HepG2 (cell line): ENCODE measurements at regions not wholly inside any gene's neighbourhood (a gene's known extent, or its start where the extent isn't known, plus 50 kb on each side); places are given as distances from the start of the nearest gene placed in this dataset.

Source experiments
- ATAC-seq: fragments of 200-7000 bp; cut with Tn5 transposase; 3 replicates; pipeline ENCODE4 v1.9.1; 2020; ENCODE audit warnings: mild to moderate bottlenecking, moderate library complexity
- BruUV-seq: library from RNA; stranded (reverse); fragments of 400-500 nt; replicated peaks from 2 replicates; lab custom pipeline; 2021; lab: Mats Ljungman, UMichigan
- CTCF ChIA-PET: fragments of 300-600 bp; formaldehyde crosslinking; extraction: SDS; loops from one replicate; lab custom pipeline; 2021; ENCODE audit warnings: low total read pairs, inconsistent platforms, low intra/inter-chr PET ratio; lab: Yijun Ruan, JAX
- POLR2A ChIA-PET: fragments of 350-600 bp; sonication (Branson Sonifier 250); formaldehyde crosslinking; loops from one replicate; lab custom pipeline; 2020; ENCODE audit warnings: antibody characterized with exemption, inconsistent platforms; lab: Yijun Ruan, JAX
- DNase-seq: peaks from one replicate; pipeline ENCODE4 v3.0.0-alpha.2; 2015; ENCODE audit warnings: low spot score
- FAIRE-seq: peaks from 3 replicates; lab custom pipeline; 2011; peaks lifted over from hg19 to GRCh38; lab: Jason Lieb, UNC
- H2AFZ ChIP-seq: one replicate; pipeline ENCODE4 v1.6.1; 2011; ENCODE audit warnings: low read length, inconsistent platforms
- H3K27ac ChIP-seq: fragments of 300-600 bp; 3 replicates; pipeline ENCODE4 v1.8.0; 2011; ENCODE audit warnings: mixed run types, mild to moderate bottlenecking, mixed read lengths, low read length, inconsistent platforms; ENCODE audit not compliant: insufficient read depth; ENCODE audit errors: extremely low read length
- H3K27me3 ChIP-seq, 2 experiments: fragments of 200-600 bp in 1 of 2; 2 replicates in 1 of 2; 3 replicates in 1 of 2; pipeline versions ENCODE4 v1.6.0 to v1.8.0; 2011; ENCODE audit warnings: low read length in 2 of 2, mild to moderate bottlenecking in 2 of 2, moderate library complexity in 2 of 2, inconsistent platforms in 1 of 2; ENCODE audit not compliant: insufficient read depth in 2 of 2, control insufficient read depth in 1 of 2
- H3K36me3 ChIP-seq, 2 experiments: fragments of 200-600 bp in 1 of 2; replicated peaks in 1 of 2; 2 replicates in 1 of 2; 3 replicates in 1 of 2; pipeline versions ENCODE4 v1.5.1 to v1.8.0; 2011; ENCODE audit warnings: low read length in 2 of 2, inconsistent platforms in 1 of 2; ENCODE audit not compliant: insufficient read depth in 2 of 2, control insufficient read depth in 1 of 2
- H3K4me1 ChIP-seq: 2 replicates; pipeline ENCODE4 v1.5.1; 2012; ENCODE audit warnings: low read length, inconsistent platforms; ENCODE audit not compliant: insufficient read depth
- H3K4me2 ChIP-seq: 2 replicates; pipeline ENCODE4 v1.6.0; 2011; ENCODE audit warnings: low read depth, low read length, inconsistent platforms
- H3K4me3 ChIP-seq, 3 experiments: fragments of 200-600 bp in 1 of 3; sonication (generic), shearing (Covaris generic) in 1 of 3; replicated peaks in 1 of 3; 2 replicates each; pipeline ENCODE4 v1.5.1; 2011 to 2016; ENCODE audit warnings: low read length in 3 of 3, inconsistent platforms in 2 of 3, low read depth in 2 of 3, mild to moderate bottlenecking in 2 of 3, control low read depth in 1 of 3, mixed read lengths in 1 of 3; ENCODE audit not compliant: insufficient read depth in 1 of 3
- H3K79me2 ChIP-seq: one replicate; pipeline ENCODE4 v1.6.1; 2011; ENCODE audit warnings: low read length, inconsistent platforms; ENCODE audit not compliant: insufficient read depth
- H3K9ac ChIP-seq: 2 replicates; pipeline ENCODE4 v1.6.0; 2011; ENCODE audit warnings: mild to moderate bottlenecking, low read depth, low read length, inconsistent platforms; ENCODE audit not compliant: insufficient read depth
- H3K9me3 ChIP-seq: 2 replicates; pipeline ENCODE4 v1.5.1; 2012; ENCODE audit warnings: mild to moderate bottlenecking, low read length
- H4K20me1 ChIP-seq: 2 replicates; pipeline ENCODE4 v1.6.0; 2011; ENCODE audit warnings: inconsistent platforms, mild to moderate bottlenecking, low read length, moderate library complexity; ENCODE audit not compliant: insufficient read depth
- FOXC1 ChIP-seq: sonication (generic); formaldehyde crosslinking; IDR thresholded peaks from 2 replicates; pipeline ENCODE4 v1.8.0; 2022; ENCODE audit warnings: mild to moderate bottlenecking, missing genetic modification reagents, borderline replicate concordance
- RFXAP ChIP-seq: sonication (generic); formaldehyde crosslinking; IDR thresholded peaks from 2 replicates; pipeline ENCODE4 v1.4.0; 2020; ENCODE audit warnings: missing genetic modification reagents, borderline replicate concordance
- ZHX2 ChIP-seq, 2 experiments: sonication (generic) in 1 of 2; formaldehyde crosslinking in 1 of 2; IDR thresholded peaks; 2 replicates each; pipeline versions ENCODE4 v1.6.1 to v1.9.0; 2014 to 2022; ENCODE audit warnings: antibody characterized with exemption in 1 of 2, borderline replicate concordance in 1 of 2, inconsistent platforms in 1 of 2, low read depth in 1 of 2, missing genetic modification reagents in 1 of 2
- WGBS: methylation state at CpG from one replicate; pipeline ENCODE4 v1.1.6; 2017; ENCODE audit warnings: low lambda C conversion rate; 5-methylcytosine and 5-hydroxymethylcytosine counted together
- in situ Hi-C: cut with HindIII; loops from 2 replicates; pipeline ENCODE4 v1.10.0; 2017; ENCODE audit warnings: low pct_unique_long_range_greater_than_20kb; ENCODE audit not compliant: extremely low pct_ligation_motif_present
- intact Hi-C: fragments of 100-400 bp; cut with micrococcal nuclease; formaldehyde crosslinking; loops from one replicate; pipeline ENCODE4 v1.10.0; 2022; ENCODE audit not compliant: unreplicated experiment

- no TSS peak for BruUV-seq
- ATAC-seq (no peak), FAIRE-seq (no peak), DNase-seq (no peak)
- Histone ChIP-seq H3K79me2 (no peaks in the 10 kb centered on the region), H3K9me3 (no peaks in the 10 kb centered on the region), H3K36me3 (no peaks in the 10 kb centered on the region), H3K9ac (no peak overlapping the region), H3K4me3 (no peak overlapping the region), H3K27me3 (peaks cover 0 to 2% of the 10 kb centered on the region in 2 experiments; a peak in 1 of 5 replicates), H2AFZ (no peak overlapping the region), H3K4me1 (no peaks in the 10 kb centered on the region), H4K20me1 (no peaks in the 10 kb centered on the region), H3K4me2 (no peak overlapping the region), H3K27ac (no peak overlapping the region)
- in situ Hi-C loops = no loop called here
- ChIA-PET POLR2A (no interaction called here), CTCF (no interaction called here)
- intact Hi-C loops = no loop called here
- 0% methylated on average over 2 of the region's 2 CpGs for WGBS
- TF ChIP-seq ZHX2 (IDR thresholded peaks at IDR 0.05; ENCODE audit: low read depth) = no peak
- TF ChIP-seq ZHX2 (CRISPR knock-in tag; IDR thresholded peaks at IDR 0.05; ENCODE audit: borderline replicate concordance) = no peak
- TF ChIP-seq RFXAP (CRISPR knock-in tag) = no peak
- TF ChIP-seq FOXC1 (CRISPR knock-in tag) = no peak
Observed at GRCh38 chr15:38115121-38115520, 137.5 kb upstream of the SPRED1 start.
